DOHH2 (cell line): ENCODE measurements at regions not wholly inside any gene's neighbourhood (a gene's known extent, or its start where the extent isn't known, plus 50 kb on each side); places are given as distances from the start of the nearest gene placed in this dataset.

Experiments
- H3F3A ChIP-seq: fragments of 200-600 bp; sonication (generic), shearing (Covaris generic); 2 replicates; pipeline ENCODE4 v1.6.0; 2016; ENCODE audit warnings: antibody characterized with exemption, mild to moderate bottlenecking; ENCODE audit not compliant: control insufficient read depth, insufficient read depth
- H3K27ac ChIP-seq: fragments of 200-600 bp; sonication (generic); 2 replicates; pipeline ENCODE4 v1.5.1; 2014; ENCODE audit warnings: low read depth, mild to moderate bottlenecking, low read length, moderate library complexity
- H3K27me3 ChIP-seq: fragments of 200-600 bp; sonication (generic); 2 replicates; pipeline ENCODE4 v1.6.1; 2014; ENCODE audit warnings: mild to moderate bottlenecking, low read length, mixed read lengths; ENCODE audit not compliant: control insufficient read depth
- H3K36me3 ChIP-seq: fragments of 200-600 bp; sonication (generic); 2 replicates; pipeline ENCODE4 v1.6.1; 2014; ENCODE audit warnings: mild to moderate bottlenecking, low read length, moderate library complexity, mixed read lengths; ENCODE audit not compliant: control insufficient read depth
- H3K4me1 ChIP-seq: fragments of 200-600 bp; sonication (generic); 2 replicates; pipeline ENCODE4 v1.6.1; 2014; ENCODE audit warnings: mild to moderate bottlenecking, low read length, mixed read lengths; ENCODE audit not compliant: control insufficient read depth
- H3K4me2 ChIP-seq: fragments of 200-600 bp; sonication (generic); 2 replicates; pipeline ENCODE4 v1.6.0; 2014; ENCODE audit warnings: mild to moderate bottlenecking, low read length, moderate library complexity
- H3K4me3 ChIP-seq: fragments of 200-600 bp; sonication (generic); 2 replicates; pipeline ENCODE4 v1.5.1; 2014; ENCODE audit warnings: mild to moderate bottlenecking, low read length, mixed read lengths
- H3K79me2 ChIP-seq: fragments of 200-600 bp; sonication (generic); 2 replicates; pipeline ENCODE4 v1.6.1; 2014; ENCODE audit warnings: mild to moderate bottlenecking, low read length, mixed read lengths; ENCODE audit not compliant: control insufficient read depth
- H3K9me2 ChIP-seq: fragments of 200-600 bp; sonication (generic); replicated peaks from 2 replicates; pipeline ENCODE4 v1.6.1; 2014; ENCODE audit warnings: mild to moderate bottlenecking, low read length, mixed read lengths; ENCODE audit not compliant: control insufficient read depth
- H3K9me3 ChIP-seq: fragments of 200-600 bp; sonication (generic); 2 replicates; pipeline ENCODE4 v1.6.1; 2014; ENCODE audit warnings: antibody characterized with exemption, low read length, mixed read lengths; ENCODE audit not compliant: control insufficient read depth, insufficient read depth
- H4K20me1 ChIP-seq: fragments of 200-600 bp; sonication (generic); 2 replicates; pipeline ENCODE4 v1.6.0; 2014; ENCODE audit warnings: low read depth, mild to moderate bottlenecking, antibody characterized with exemption, low read length, moderate library complexity; ENCODE audit not compliant: control insufficient read depth, insufficient read depth
- EZH2phosphoT487 ChIP-seq: fragments of 200-600 bp; sonication (generic); IDR thresholded peaks from 2 replicates; pipeline ENCODE4 v1.6.1; 2017; ENCODE audit warnings: borderline replicate concordance, mild to moderate bottlenecking, antibody characterized with exemption, low read length, moderate library complexity, mixed read lengths
- TF ChIP-seq, protein P1 (sequence below): fragments of 200-600 bp; sonication (generic); IDR thresholded peaks from one replicate; pipeline ENCODE4 v1.5.1; 2014; ENCODE audit warnings: antibody characterized with exemption, mild to moderate bottlenecking, low read depth, low read length; ENCODE audit not compliant: poor library complexity, severe bottlenecking

DNA sequence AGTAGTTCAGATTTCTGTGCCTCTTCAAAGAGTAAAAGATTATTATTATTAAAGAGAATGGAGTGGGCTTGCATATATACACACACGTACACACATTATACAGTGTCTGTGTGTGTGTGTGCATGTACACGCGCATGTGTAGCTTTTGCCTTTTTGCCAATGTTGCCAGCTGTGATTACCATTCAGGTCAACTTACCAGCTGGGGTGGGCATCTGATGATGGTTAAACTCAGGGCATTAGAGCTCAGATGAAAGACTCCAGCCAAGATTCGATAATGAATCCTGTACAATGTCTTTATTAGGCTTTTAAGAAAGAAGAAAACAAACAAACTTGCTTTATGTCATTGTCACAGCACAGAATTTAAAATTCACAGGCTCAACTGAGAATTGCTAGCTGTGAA is 296.5 kb upstream of the DMAC1 start:
- no peaks in the 10 kb centered on the region for H3K4me1 ChIP-seq
- H3K27ac ChIP-seq: no peak overlapping the region
- no peaks in the 10 kb centered on the region for H3K9me2 ChIP-seq
- TF ChIP-seq EZH2phosphoT487: no peak
- TF ChIP-seq, protein P1, sequence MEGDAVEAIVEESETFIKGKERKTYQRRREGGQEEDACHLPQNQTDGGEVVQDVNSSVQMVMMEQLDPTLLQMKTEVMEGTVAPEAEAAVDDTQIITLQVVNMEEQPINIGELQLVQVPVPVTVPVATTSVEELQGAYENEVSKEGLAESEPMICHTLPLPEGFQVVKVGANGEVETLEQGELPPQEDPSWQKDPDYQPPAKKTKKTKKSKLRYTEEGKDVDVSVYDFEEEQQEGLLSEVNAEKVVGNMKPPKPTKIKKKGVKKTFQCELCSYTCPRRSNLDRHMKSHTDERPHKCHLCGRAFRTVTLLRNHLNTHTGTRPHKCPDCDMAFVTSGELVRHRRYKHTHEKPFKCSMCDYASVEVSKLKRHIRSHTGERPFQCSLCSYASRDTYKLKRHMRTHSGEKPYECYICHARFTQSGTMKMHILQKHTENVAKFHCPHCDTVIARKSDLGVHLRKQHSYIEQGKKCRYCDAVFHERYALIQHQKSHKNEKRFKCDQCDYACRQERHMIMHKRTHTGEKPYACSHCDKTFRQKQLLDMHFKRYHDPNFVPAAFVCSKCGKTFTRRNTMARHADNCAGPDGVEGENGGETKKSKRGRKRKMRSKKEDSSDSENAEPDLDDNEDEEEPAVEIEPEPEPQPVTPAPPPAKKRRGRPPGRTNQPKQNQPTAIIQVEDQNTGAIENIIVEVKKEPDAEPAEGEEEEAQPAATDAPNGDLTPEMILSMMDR: no peak
- H3K27me3 ChIP-seq: no peaks in the 10 kb centered on the region
- H3F3A ChIP-seq: no peaks in the 10 kb centered on the region
- H3K79me2 ChIP-seq: no peaks in the 10 kb centered on the region
- no peaks in the 10 kb centered on the region for H4K20me1 ChIP-seq
- no peak overlapping the region for H3K4me2 ChIP-seq
- no peaks in the 10 kb centered on the region; the same call in 1 of the 2 replicates for H3K9me3 ChIP-seq
- H3K4me3 ChIP-seq: no peak overlapping the region
- no peaks in the 10 kb centered on the region for H3K36me3 ChIP-seq

DNA sequence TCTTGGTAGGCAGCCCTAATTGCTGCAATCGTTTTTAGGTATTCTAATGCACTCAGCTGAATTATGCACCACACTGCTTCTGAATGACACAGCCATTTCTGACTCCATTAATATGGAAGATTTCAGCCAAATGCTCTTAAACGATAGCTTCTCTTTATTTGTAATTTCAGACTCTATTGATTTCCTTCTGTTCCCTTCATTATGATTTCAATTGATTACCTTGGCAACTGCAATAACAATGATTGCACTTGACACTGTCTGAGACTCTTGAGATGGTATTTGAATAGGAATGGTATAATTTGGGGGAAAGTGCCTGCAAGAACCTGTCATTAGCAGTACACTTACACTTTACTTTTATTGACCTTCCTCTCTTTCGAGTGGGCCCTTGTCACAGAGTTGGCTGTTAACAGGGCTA is 296.1 kb upstream of the DMAC1 start:
- Histone ChIP-seq H3K4me3 (no peak overlapping the region), H3K36me3 (no peaks in the 10 kb centered on the region), H3K4me1 (no peaks in the 10 kb centered on the region), H3K4me2 (no peak overlapping the region), H3K27ac (no peak overlapping the region), H4K20me1 (no peaks in the 10 kb centered on the region), H3K9me2 (no peaks in the 10 kb centered on the region), H3K9me3 (no peaks in the 10 kb centered on the region), H3K27me3 (no peaks in the 10 kb centered on the region), H3F3A (no peaks in the 10 kb centered on the region), H3K79me2 (no peaks in the 10 kb centered on the region)
- TF ChIP-seq EZH2phosphoT487: no peak
- TF ChIP-seq, protein P1: no peak

DNA sequence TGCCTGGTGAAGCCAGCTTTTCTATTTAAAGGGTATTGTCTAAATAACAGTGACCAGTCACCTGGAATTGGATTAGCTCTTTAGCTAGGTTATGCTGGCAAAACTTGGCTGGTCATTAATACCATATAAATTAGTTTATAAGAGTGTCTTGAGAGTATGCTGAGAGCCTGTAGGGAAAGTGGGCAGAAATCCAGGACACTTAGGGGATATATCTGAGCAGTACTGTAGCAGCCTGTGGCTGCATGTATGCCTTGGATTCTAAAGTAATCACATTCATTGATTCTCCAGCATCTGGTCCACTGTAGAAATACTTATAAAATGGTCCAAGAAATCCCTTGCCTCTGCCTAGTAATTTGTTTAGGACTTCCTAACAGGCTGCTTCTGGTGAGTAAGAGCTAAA is 288.9 kb upstream of the DMAC1 start:
- H4K20me1 ChIP-seq: no peaks in the 10 kb centered on the region
- H3K27ac ChIP-seq: no peak overlapping the region
- H3K4me3 ChIP-seq: no peak overlapping the region
- no peaks in the 10 kb centered on the region for H3K9me3 ChIP-seq
- no peaks in the 10 kb centered on the region for H3K79me2 ChIP-seq
- H3K9me2 ChIP-seq: no peaks in the 10 kb centered on the region
- no peaks in the 10 kb centered on the region for H3K27me3 ChIP-seq
- H3K4me2 ChIP-seq: no peak overlapping the region
- no peaks in the 10 kb centered on the region for H3K36me3 ChIP-seq
- TF ChIP-seq EZH2phosphoT487: no peak
- TF ChIP-seq, protein P1: no peak
- no peaks in the 10 kb centered on the region for H3F3A ChIP-seq
- H3K4me1 ChIP-seq: no peaks in the 10 kb centered on the region

DNA sequence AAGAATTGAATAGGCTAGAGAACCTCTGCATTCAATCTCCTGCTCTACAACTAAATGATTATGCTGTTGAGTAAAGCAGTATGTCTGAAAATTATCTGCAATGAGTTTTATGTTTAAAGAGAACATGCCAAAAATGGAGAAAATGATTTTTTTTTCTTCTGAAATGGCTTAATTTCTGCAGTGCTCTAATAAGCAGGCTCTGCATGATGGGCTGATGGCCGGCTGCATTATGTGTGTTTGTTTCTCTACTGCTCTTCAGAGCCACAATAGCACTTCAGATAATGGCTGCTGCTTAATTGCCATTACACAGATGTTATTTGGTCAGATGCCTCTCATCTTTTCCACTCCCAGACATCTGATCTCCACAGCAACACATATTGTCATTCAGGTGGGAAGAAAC is 286.4 kb upstream of the DMAC1 start:
- TF ChIP-seq EZH2phosphoT487: no peak
- TF ChIP-seq, protein P1: no peak
- no peak overlapping the region for H3K4me2 ChIP-seq
- no peaks in the 10 kb centered on the region for H3K9me2 ChIP-seq
- H3K27me3 ChIP-seq: no peaks in the 10 kb centered on the region
- H3K36me3 ChIP-seq: no peaks in the 10 kb centered on the region
- H4K20me1 ChIP-seq: no peaks in the 10 kb centered on the region
- no peaks in the 10 kb centered on the region for H3K4me1 ChIP-seq
- H3F3A ChIP-seq: no peaks in the 10 kb centered on the region
- no peak overlapping the region for H3K27ac ChIP-seq
- no peaks in the 10 kb centered on the region for H3K79me2 ChIP-seq
- no peak overlapping the region for H3K4me3 ChIP-seq
- H3K9me3 ChIP-seq: no peaks in the 10 kb centered on the region
